ENCODE measurements at regions not wholly inside any gene's neighbourhood (a gene's known extent, or its start where the extent isn't known, plus 50 kb on each side); places are given as distances from the start of the nearest gene placed in this dataset.

GRCh38 chr5:173554038-173554955 lies 62.2 kb downstream of the BOD1 start (continued):
- no peak for TF ChIP-seq CTCF (conservative IDR thresholded peaks at IDR 0.05; ENCODE audit: low read depth, low read length)

GRCh38 chr5:173550641-173551040 lies 65.8 kb downstream of the BOD1 start:
- TF ChIP-seq MAZ (IDR thresholded peaks at IDR 0.05; ENCODE audit: borderline replicate concordance, low read depth, low read length), result no peak
- TF ChIP-seq CEBPB (IDR thresholded peaks at IDR 0.05; ENCODE audit: low read depth, low read length), result no peak
- no peak for TF ChIP-seq MAFK (IDR thresholded peaks at IDR 0.05; ENCODE audit: low read depth, low read length)
- TF ChIP-seq RAD21 (IDR thresholded peaks at IDR 0.05; ENCODE audit: low read length), result no peak
- no peak for TF ChIP-seq RCOR1 (IDR thresholded peaks at IDR 0.05; ENCODE audit: insufficient replicate concordance, low read length)
- TF ChIP-seq POLR2A (IDR thresholded peaks at IDR 0.05; ENCODE audit: low read depth, low read length), result no peak
- TF ChIP-seq FOS (IDR thresholded peaks at IDR 0.05; ENCODE audit: low read depth, low read length), result no peak
- TF ChIP-seq SMC3 (IDR thresholded peaks at IDR 0.05; ENCODE audit: low read depth, low read length), result no peak
- no peak for TF ChIP-seq MXI1 (IDR thresholded peaks at IDR 0.05; ENCODE audit: borderline replicate concordance, low read depth, low read length)
- no TSS peak for BruUV-seq (replicated peaks)
- Histone ChIP-seq H3K14ac (replicated peaks; ENCODE audit: low read depth, low read length) (no peak overlapping the region), H3K36me3 (ENCODE audit: control insufficient read depth, insufficient read depth, low read length) (no peaks in the 10 kb centered on the region), H2BK5ac (ENCODE audit: low read depth, low read length, poor library complexity, severe bottlenecking) (no peak overlapping the region), H4K91ac (ENCODE audit: insufficient read depth, low read depth, low read length) (no peak overlapping the region), H2BK15ac (ENCODE audit: low read depth, low read length) (no peak overlapping the region), H3K4me3 (ENCODE audit: insufficient read depth, low read depth, low read length) (no peak overlapping the region), H3K4me2 (ENCODE audit: low read depth, low read length) (no peak overlapping the region), H3K4ac (ENCODE audit: low read depth, low read length) (no peak overlapping the region), H4K8ac (ENCODE audit: low read depth in 2 of 2, low read length in 2 of 2) (no peak overlapping the region), H4K20me1 (ENCODE audit: insufficient read depth, low read length) (no peaks in the 10 kb centered on the region), H4K5ac (ENCODE audit: low read depth, low read length) (no peak overlapping the region), H2AK5ac (ENCODE audit: low read depth, low read length) (no peak overlapping the region), H2BK120ac (ENCODE audit: low read depth, low read length) (no peak overlapping the region), H2AFZ (replicated peaks; ENCODE audit: low read length, poor library complexity) (no peak overlapping the region), H3K18ac (ENCODE audit: low read depth, low read length) (no peak overlapping the region), H3K9me3 (ENCODE audit: control insufficient read depth, insufficient read depth, low read length) (no peaks in the 10 kb centered on the region), H3K23ac (ENCODE audit: low read depth, low read length) (no peak overlapping the region), H3K9ac (ENCODE audit: low read depth, low read length) (no peak overlapping the region), H3K56ac (ENCODE audit: extremely low read depth, insufficient read depth, low read length) (no peak overlapping the region), H3K9me1 (ENCODE audit: insufficient read depth, low read length) (no peaks in the 10 kb centered on the region), H2AK9ac (replicated peaks; ENCODE audit: low read depth, low read length, poor library complexity) (no peak overlapping the region), H3K4me1 (ENCODE audit: control insufficient read depth, insufficient read depth, low read length) (peaks cover 2% of the 10 kb centered on the region; the same call in 1 of the 2 replicates), H2BK20ac (ENCODE audit: low read depth, low read length) (no peak overlapping the region), H3K79me1 (ENCODE audit: low read depth in 1 of 2, low read length in 2 of 2) (no peaks in the 10 kb centered on the region), H3K27ac (ENCODE audit: insufficient read depth, low read length) (no peak overlapping the region), H3K27me3 (ENCODE audit: control insufficient read depth, insufficient read depth, low read length) (peaks cover 2% of the 10 kb centered on the region; the same call in 1 of the 2 replicates)
- ATAC-seq (ENCODE audit: low read depth), result no peak
- ChIA-PET CTCF (interaction anchor here (0.8 kb wide), 1 partner anchor 31 kb away, joined by 3 read pairs; no protein-coding TSS in a partner anchor), POLR2A (ENCODE audit: unreplicated experiment) (interaction anchor here (0.6 kb wide), 1 partner anchor 8 kb away, joined by 5 read pairs; no protein-coding TSS in a partner anchor)
- in situ Hi-C loops (cut with MboI; ENCODE audit: low sequenced_read_pairs) (no loop called here), intact Hi-C loops (cut with micrococcal nuclease) (no loop called here), dilution Hi-C loops (cut with HindIII; ENCODE audit: low sequenced_read_pairs, unreplicated experiment) (no loop called here)
- no peak for DNase-seq
- 100% methylated on average over 2 of the region's 6 CpGs; no CpG with 5 or more reads in 1 of the 2 experiments for WGBS, 2 experiments (ENCODE audit: extremely low coverage in 2 of 2, insufficient read length in 1 of 2)
